HAP-1 (cell line): ENCODE measurements at regions not wholly inside any gene's neighbourhood (a gene's known extent, or its start where the extent isn't known, plus 50 kb on each side); places are given as distances from the start of the nearest gene placed in this dataset.
"Not testable (repeated sequence)": the region's sequence is repeated elsewhere in the genome, so short reads cannot be mapped to it uniquely, and the experiment has no call there.

Experiments used
- DNase-seq, 2 experiments: peaks; one replicate each; pipeline ENCODE4 v3.0.0-alpha.2; 2016 to 2020; ENCODE audit warnings: low spot score in 2 of 2
- H3K27me3 ChIP-seq: fragments of 250-450 bp; sonication (Bioruptor Pico); 2 replicates; pipeline ENCODE4 v1.5.1; 2020; ENCODE audit warnings: low read depth, mild to moderate bottlenecking, moderate library complexity
- H3K36me3 ChIP-seq: fragments of 250-450 bp; sonication (Bioruptor Pico); replicated peaks from 2 replicates; pipeline ENCODE4 v1.5.1; 2020; ENCODE audit warnings: mild to moderate bottlenecking
- H3K4me1 ChIP-seq: fragments of 250-450 bp; sonication (Bioruptor Pico); 2 replicates; pipeline ENCODE4 v1.5.1; 2020; ENCODE audit warnings: mild to moderate bottlenecking
- H3K4me3 ChIP-seq: fragments of 250-450 bp; sonication (Bioruptor Pico); 2 replicates; pipeline ENCODE4 v1.5.1; 2020; ENCODE audit warnings: mild to moderate bottlenecking, moderate library complexity
- H3K9me3 ChIP-seq: fragments of 250-450 bp; sonication (Bioruptor Pico); 2 replicates; pipeline ENCODE4 v1.5.1; 2020; ENCODE audit warnings: mild to moderate bottlenecking, moderate library complexity
- in situ Hi-C: fragments of 300-500 bp; cut with MboI; formaldehyde crosslinking; loops from 3 replicates; pipeline ENCODE4 v1.14.3; 2020; ENCODE audit warnings: low sequenced_read_pairs, inconsistent platforms, mixed read lengths

- in situ Hi-C loops = no loop called here
- no peak for DNase-seq
- Histone ChIP-seq H3K27me3 (no peaks in the 10 kb centered on the region), H3K36me3 (no peaks in the 10 kb centered on the region), H3K9me3 (no peaks in the 10 kb centered on the region), H3K4me1 (peaks cover 10% of the 10 kb centered on the region), H3K4me3 (no peak overlapping the region)
Measured at GRCh38 chr10:84571146-84571545, 242.8 kb downstream of the CCSER2 start.

GRCh38 chr10:84574102-84574501 is 245.7 kb downstream of the CCSER2 start:
- no peaks in the 10 kb centered on the region for H3K9me3 ChIP-seq
- no peak for DNase-seq
- H3K4me3 ChIP-seq = no peak overlapping the region
- no peaks in the 10 kb centered on the region for H3K27me3 ChIP-seq
- H3K36me3 ChIP-seq = no peaks in the 10 kb centered on the region
- in situ Hi-C loops = no loop called here
- no peaks in the 10 kb centered on the region for H3K4me1 ChIP-seq

GRCh38 chr10:84581976-84582375 is 253.6 kb downstream of the CCSER2 start:
- in situ Hi-C loops = no loop called here

GRCh38 chr10:84583501-84583900 is 255.1 kb downstream of the CCSER2 start:
- no peak for DNase-seq
- 0 out of 2 replicates have a peak, but pooled peaks cover 2% of the 10 kb centered on the region for H3K27me3 ChIP-seq
- H3K4me3 ChIP-seq = no peak overlapping the region
- in situ Hi-C loops = no loop called here
- no peaks in the 10 kb centered on the region for H3K36me3 ChIP-seq
- no peaks in the 10 kb centered on the region for H3K4me1 ChIP-seq
- H3K9me3 ChIP-seq = no peaks in the 10 kb centered on the region

More at GRCh38 chr10:84581976-84582375, 253.6 kb downstream of the CCSER2 start:
- DNase-seq = no peak
- no peaks in the 10 kb centered on the region for H3K36me3 ChIP-seq
- 0 out of 2 replicates have a peak, but pooled peaks cover 2% of the 10 kb centered on the region for H3K27me3 ChIP-seq
- H3K9me3 ChIP-seq = no peaks in the 10 kb centered on the region
- no peaks in the 10 kb centered on the region for H3K4me1 ChIP-seq
- no peak overlapping the region for H3K4me3 ChIP-seq

GRCh38 chr10:84587789-84588188 is 259.4 kb downstream of the CCSER2 start:
- DNase-seq = no peak
- no peaks in the 10 kb centered on the region for H3K9me3 ChIP-seq
- no peak overlapping the region for H3K4me3 ChIP-seq
- no peaks in the 10 kb centered on the region for H3K27me3 ChIP-seq
- H3K4me1 ChIP-seq = no peaks in the 10 kb centered on the region
- no peaks in the 10 kb centered on the region for H3K36me3 ChIP-seq
- in situ Hi-C loops = no loop called here

GRCh38 chr10:84588426-84588825 is 260.0 kb downstream of the CCSER2 start:
- no peak for DNase-seq
- H3K27me3 ChIP-seq = no peaks in the 10 kb centered on the region
- H3K36me3 ChIP-seq = no peaks in the 10 kb centered on the region
- H3K9me3 ChIP-seq = no peaks in the 10 kb centered on the region
- in situ Hi-C loops = no loop called here
- no peaks in the 10 kb centered on the region for H3K4me1 ChIP-seq
- H3K4me3 ChIP-seq = no peak overlapping the region

GRCh38 chr10:84588971-84589370 is 260.6 kb downstream of the CCSER2 start:
- H3K4me1 ChIP-seq = no peaks in the 10 kb centered on the region
- in situ Hi-C loops = no loop called here
- H3K4me3 ChIP-seq = no peak overlapping the region
- no peaks in the 10 kb centered on the region for H3K9me3 ChIP-seq
- no peaks in the 10 kb centered on the region for H3K36me3 ChIP-seq
- no peaks in the 10 kb centered on the region for H3K27me3 ChIP-seq
- DNase-seq = no peak

- H3K4me1 ChIP-seq = no peaks in the 10 kb centered on the region
- DNase-seq = no peak
- in situ Hi-C loops = no loop called here
Measured at GRCh38 chr10:84589526-84590205, 261.3 kb downstream of the CCSER2 start.

GRCh38 chr10:84590327-84591193 is 262.2 kb downstream of the CCSER2 start:
- Histone ChIP-seq H3K4me3 (no peak overlapping the region), H3K27me3 (no peaks in the 10 kb centered on the region; the same call in 1 of the 2 replicates), H3K4me1 (no peaks in the 10 kb centered on the region), H3K9me3 (no peaks in the 10 kb centered on the region), H3K36me3 (no peaks in the 10 kb centered on the region)
- in situ Hi-C loops = no loop called here
- no peak for DNase-seq

More at GRCh38 chr10:84589526-84590205, 261.3 kb downstream of the CCSER2 start:
- Histone ChIP-seq H3K9me3 (no peaks in the 10 kb centered on the region), H3K27me3 (no peaks in the 10 kb centered on the region), H3K36me3 (no peaks in the 10 kb centered on the region), H3K4me3 (no peak overlapping the region)

GRCh38 chr10:84593506-84593905 is 265.1 kb downstream of the CCSER2 start:
- Histone ChIP-seq H3K9me3 (no peaks in the 10 kb centered on the region), H3K4me1 (no peaks in the 10 kb centered on the region), H3K27me3 (peaks cover 6% of the 10 kb centered on the region), H3K4me3 (no peak overlapping the region), H3K36me3 (no peaks in the 10 kb centered on the region)
- DNase-seq = no peak
- in situ Hi-C loops = no loop called here

GRCh38 chr10:84596585-84596984 is 268.2 kb downstream of the CCSER2 start:
- Histone ChIP-seq H3K4me1 (no peaks in the 10 kb centered on the region), H3K27me3 (peaks cover 6% of the 10 kb centered on the region), H3K36me3 (no peaks in the 10 kb centered on the region), H3K4me3 (no peak overlapping the region), H3K9me3 (no peaks in the 10 kb centered on the region)
- DNase-seq = no peak
- in situ Hi-C loops = no loop called here

GRCh38 chr10:84599254-84599653 is 270.9 kb downstream of the CCSER2 start:
- Histone ChIP-seq H3K9me3 (no peaks in the 10 kb centered on the region), H3K36me3 (no peaks in the 10 kb centered on the region), H3K4me3 (no peak overlapping the region), H3K4me1 (no peaks in the 10 kb centered on the region), H3K27me3 (peaks cover 6% of the 10 kb centered on the region)
- in situ Hi-C loops = no loop called here
- DNase-seq = no peak

- in situ Hi-C loops = no loop called here
- Histone ChIP-seq H3K4me1 (no peaks in the 10 kb centered on the region), H3K27me3 (peaks cover 4% of the 10 kb centered on the region), H3K36me3 (no peaks in the 10 kb centered on the region), H3K9me3 (no peaks in the 10 kb centered on the region), H3K4me3 (no peak overlapping the region)
- no peak for DNase-seq
Measured at GRCh38 chr10:84600947-84601346, 272.6 kb downstream of the CCSER2 start.

GRCh38 chr10:84602543-84602942 is 274.2 kb downstream of the CCSER2 start:
- DNase-seq, H3K9me3 ChIP-seq, H3K4me1 ChIP-seq, H3K4me3 ChIP-seq, H3K27me3 ChIP-seq, in situ Hi-C loops, H3K36me3 ChIP-seq: not testable (repeated sequence)
